CD4-positive, alpha-beta T cell treated with Interleukin-2 at 100 ng/mL for 4 hours (primary cell): ENCODE measurements at regions not wholly inside any gene's neighbourhood (a gene's known extent, or its start where the extent isn't known, plus 50 kb on each side); places are given as distances from the start of the nearest gene placed in this dataset.
"Not testable (repeated sequence)": the region's sequence is repeated elsewhere in the genome, so short reads cannot be mapped to it uniquely, and the experiment has no call there.

Source experiments
- DNase-seq: peaks from one replicate; pipeline ENCODE4 v3.0.0-alpha.2; 2020; ENCODE audit warnings: low spot score

DNA sequence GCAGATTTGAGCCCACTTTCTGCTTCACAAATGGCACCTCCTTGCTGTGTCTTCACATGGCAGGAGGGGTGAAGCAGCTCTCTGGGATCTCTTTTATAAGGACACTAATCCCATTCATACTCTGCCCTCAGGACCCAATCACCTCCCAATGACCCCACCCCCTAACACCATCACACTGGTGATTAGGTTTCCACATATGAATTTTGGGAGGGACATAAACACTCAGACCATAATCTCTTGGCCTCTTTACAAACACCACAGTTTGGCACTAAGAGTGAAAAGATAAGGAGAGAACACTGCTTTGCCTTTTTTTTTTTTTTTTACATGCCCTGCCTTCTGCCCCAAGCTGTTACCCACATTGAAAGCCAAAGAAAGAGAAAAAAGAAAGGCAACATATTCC, 166.2 kb upstream of the NFIA start:
- DNase-seq, result no peak

DNA sequence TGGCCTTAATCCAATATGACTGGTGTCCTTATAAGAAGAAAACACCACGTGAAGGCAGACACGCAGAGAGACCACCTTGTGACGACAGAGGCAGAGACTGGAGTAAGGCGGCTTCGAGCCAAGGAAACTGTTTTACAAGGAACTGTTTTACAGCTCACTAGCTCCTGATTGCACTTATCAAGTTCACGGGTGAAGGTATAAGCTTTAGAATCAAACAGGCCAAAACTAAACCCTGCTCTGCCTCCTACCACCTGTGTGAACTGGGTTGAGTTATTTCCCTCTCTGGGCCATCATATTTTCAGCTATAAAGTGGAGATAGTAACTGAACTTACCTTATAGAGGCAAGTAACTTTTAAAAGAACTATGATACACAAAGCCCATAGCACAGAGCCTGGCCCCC, 166.9 kb upstream of the NFIA start:
- DNase-seq, result no peak

DNA sequence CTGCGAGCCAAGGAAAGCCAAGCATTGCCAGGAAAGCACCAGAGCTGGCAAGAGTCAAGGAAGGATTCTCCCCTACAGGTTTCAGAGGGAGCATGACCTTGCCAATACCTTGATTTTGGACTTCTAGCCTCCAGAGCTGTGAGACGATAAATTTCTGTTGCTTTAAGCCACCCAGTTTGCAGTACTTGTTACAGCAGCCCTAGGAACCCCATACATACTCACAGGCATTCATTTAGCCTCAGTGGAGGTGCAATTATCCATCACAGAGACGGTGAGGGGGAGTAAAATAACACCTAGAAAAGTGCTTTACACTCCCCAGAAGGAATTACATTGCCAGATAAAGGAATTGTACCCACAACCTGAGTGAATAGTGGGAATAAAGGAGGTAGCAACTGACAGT, 167.4 kb upstream of the NFIA start:
- DNase-seq, result no peak

DNA sequence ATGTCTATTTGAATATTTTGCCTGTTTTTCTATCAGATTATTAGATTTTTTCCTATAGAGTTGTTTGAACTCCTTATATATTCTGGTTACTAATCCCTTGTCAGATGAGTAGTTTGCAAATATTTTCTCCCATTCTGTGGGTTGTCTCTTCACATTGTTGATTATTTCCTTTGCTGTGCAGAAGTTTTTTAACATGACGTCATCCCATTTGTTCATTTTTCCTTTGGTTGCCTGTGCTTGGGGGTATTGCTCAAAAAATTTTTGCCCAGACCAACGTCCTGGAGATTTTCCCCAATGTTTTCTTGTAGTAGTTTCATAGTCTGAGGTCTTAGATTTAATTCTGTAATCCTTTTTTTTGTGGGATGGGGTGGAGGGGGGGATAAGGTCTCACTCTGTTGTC, 168.7 kb upstream of the NFIA start:
- not testable (repeated sequence) for DNase-seq

DNA sequence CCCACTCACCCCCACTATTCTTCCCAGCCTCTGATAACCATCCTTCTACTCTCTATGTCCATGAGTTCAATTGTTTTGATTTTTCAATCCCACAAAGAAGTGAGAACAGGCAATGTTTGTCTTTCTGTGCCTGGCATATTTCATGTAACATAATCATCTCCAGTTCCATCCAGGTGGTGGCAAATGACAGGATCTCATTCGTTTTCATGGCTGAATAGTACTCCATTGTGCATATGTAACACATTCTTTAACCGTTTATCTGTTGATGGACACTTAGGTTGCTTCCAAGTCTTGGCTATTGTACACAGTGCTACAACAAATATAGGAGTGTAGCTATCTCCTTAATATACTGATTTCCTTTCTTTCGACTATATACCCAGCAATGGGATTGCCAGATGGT, 169.3 kb upstream of the NFIA start:
- DNase-seq, result no peak

DNA sequence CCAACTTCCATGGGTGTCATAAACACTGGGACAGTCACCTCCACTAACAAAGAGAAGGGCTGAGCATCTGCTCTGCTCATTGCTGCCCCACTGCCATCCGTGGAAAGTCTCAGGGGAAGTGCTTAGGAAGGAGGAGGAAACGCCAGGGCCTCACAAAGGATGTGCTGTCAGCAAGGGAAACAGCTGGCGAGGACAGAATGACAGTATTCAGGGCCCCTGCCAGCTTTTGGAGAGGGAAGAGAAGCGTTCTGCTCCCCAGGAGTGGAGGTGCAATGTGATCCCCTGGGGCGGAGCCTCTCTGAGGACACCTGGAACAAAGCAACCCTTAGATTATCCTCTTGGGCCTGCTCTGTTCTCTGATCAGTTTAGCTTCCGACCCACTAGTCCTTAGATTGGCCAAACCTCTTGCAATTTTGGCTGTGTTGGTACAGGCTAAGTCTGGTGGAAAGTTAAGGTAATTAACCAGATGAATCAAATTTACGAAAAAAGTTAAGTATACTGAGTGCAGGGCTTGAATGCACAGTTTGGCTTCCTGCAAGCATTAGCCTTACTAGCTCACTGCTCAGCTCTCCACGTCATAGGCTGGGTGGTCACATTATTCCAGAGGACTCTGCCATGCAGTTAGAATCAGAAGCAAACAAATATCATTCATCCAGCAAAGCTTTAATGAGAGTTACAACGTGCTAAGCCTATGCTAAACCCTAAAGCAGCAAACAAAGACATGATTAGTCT, 170.2 kb upstream of the NFIA start:
- no peak for DNase-seq

DNA sequence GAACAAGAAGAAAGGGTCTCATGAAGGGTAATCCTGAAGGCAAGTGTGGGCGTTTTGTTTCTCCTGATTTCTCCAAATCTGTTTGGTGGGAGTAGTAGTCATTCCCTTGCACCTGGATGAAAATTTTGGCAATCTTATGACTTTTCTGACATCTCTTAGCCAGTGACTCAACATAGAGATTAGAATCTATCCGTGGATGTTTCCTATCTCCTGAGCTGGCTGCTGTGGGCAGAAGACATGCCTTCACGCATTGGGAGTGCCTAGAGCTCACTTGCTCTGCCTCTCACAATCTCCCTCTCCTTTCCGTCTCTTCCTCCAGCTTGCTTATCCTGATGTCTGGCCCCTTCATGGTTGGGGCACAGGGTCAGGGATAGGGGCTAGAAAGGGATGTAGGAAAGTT, 174.2 kb upstream of the NFIA start:
- DNase-seq, result no peak

DNA sequence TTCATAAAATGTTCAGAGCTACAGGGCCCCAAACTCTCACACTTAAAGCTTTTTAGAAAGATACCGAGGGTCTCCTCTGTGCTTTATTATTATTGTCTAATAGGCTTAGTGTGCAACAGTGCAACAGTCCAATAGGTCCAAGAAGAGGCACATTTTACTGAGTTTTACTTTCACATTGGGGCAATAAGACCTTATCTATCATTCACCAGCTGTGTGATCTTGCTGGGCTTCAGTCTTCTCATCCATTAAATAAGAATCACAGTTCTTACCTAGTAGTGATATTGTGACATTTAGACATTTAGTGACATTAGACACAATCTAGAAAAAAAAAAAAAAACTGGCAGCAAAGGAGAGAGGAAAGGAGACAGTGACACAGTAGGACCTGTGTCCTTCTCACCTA, 175.8 kb upstream of the NFIA start:
- DNase-seq, result no peak

DNA sequence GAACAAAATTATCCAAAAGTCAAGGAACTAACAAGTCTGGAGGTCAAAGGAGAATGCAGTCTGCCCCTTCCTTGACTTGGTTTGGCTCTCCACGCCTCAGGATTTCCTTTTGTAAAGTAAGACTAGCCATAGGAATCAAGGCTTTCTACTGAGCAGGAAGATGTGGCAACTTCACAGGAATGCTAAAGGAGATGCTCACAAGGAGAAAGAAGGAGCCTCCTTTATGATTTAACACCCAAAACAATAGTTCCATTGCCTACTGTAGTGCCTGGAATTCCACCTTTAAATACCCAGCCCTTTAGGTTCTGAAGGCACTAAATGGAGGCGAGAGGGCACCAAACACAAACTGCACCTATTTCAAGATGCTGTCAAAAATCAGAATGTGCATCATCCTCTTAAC, 176.3 kb upstream of the NFIA start:
- DNase-seq, result no peak

DNA sequence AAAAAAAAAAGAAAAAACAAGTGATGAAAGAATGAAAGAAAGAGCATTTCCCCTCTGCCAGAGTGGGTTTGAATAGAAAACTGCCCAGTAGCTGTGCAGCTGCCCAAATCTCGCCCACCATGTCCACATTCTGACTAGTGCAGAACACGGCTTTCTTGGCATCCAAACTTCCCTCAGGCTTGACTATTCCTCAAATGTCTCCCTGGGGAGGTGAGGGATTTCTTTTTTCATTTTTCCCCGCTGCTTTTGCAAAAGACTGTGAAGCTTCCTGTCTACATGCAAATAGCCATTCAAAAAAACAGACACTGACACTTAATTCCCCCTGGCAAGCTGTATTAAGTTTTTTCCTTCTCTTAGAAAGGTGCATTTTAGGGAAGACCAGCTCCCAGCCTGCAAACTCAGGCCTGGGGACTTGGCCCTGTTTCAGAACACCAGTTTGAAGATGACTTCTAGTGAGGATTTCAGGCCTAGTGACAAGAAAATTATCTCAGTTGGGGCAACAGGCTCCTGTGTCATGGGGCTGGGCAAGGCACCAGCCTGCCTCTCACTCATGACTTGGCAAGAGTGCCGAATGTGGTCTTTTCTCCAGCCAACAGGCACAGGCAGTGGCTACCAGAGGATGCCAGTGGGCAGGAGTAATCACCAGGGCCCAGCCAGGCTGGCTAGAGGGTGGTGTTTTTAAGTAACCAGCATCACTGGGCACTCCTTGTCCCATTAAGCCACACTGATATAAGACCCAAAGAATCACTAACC, 178.1 kb upstream of the NFIA start:
- DNase-seq, result no peak

DNA sequence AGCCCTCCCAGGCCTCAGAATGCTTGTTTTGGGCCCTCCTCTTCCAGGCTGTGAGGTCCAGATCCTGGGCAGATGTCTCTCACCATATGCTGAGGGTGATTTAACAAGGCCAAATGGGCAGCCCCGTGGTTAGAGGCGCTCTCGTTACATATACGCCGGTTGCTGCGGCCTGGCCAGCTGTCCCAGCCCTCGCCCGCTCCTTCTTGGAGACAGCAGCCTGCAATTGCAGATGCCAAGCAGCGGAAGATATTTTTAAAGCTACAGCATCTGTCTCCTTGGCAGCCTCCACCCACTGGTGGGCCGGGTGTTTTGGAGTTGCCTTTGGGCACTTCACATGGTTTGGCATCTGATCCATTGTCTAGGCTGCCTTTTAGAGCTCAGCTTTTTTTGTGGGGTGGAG, 178.8 kb upstream of the NFIA start:
- DNase-seq, result no peak

DNA sequence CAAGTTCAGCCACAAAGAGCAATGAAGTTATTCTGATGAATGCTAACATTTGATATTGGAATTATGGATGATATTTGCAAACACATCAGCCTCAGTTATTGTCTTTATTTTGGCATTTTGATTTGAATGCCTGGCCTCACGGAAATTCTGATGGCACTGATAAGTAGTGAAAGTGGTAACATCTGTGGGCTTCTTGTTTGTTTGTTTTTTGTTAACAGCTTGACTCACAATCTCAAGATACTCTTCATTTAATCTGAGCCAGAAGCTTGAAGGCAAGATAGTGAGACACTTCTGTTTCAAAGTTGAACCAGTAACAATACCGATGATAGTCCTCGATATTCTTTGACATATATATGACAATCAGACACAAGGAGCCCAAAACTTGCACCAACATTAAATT, 182.9 kb upstream of the NFIA start:
- no peak for DNase-seq

DNA sequence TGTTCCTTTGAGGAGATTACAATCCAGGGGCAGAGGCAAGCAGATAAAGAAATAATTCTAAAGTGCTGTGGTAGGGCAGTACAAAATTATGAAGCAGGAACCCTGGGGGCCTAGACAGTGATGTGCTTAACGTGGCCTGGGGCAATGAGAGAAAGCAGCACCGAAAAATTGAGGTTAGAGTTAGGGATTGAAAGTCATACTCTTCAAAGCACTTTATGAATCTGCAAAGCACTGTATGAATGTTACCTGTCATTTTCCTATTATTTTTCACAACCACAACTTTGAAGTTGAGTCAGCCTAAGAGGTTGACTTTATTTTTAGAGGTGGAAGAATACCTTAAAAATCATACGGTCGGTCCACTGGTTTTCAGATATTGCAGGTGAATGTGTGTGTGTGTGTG, 183.4 kb upstream of the NFIA start:
- no peak for DNase-seq

DNA sequence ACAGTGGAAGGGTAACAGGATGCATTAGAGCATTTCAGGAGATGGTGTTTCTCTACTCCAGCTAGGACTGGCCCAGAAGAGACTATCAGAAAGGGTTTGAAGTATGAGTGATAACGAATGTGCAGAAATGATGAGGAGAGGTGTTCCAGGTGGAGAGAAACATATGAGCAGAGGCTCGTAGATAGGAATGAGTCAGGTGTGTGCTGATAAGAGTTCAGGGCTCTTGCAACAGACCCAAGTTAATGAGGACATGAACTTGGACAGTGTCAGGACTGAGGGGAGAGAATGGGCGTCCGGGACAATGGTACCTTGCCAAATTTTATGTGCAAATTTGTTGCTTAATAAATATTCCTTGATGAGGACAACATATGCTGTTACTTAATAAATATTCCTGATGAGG, 183.9 kb upstream of the NFIA start:
- no peak for DNase-seq

DNA sequence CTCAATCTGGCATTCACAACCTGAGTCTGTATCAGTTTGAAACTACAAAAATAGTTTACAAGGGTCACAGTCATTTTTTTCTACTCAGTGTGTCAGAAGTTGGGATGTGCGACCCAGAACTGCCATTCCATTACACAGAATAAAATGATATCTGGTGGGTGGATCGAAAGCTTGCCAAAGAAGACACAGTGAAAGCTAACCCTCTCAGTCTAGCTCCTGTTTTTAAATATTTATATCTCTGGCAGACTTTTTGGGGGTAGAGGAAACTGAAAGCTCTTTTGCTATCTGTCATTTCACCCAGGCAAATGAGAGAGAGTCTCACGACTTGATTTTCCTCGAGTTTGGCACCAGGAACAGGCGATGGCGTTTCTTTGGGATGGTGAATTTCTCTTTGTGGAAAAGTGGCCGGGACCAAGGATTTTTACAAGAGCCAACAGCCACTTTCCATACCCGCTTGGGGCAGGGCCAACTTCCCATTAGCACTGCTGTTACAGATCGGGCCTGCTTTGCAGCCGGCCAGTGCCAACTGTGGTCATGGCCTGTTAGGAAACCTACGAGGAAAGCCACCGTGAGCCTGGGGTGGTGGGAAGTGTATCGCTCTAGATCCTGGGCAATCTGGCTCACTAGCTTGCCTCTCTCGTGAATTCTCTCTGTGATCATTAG, 185.5 kb upstream of the NFIA start:
- no peak for DNase-seq

DNA sequence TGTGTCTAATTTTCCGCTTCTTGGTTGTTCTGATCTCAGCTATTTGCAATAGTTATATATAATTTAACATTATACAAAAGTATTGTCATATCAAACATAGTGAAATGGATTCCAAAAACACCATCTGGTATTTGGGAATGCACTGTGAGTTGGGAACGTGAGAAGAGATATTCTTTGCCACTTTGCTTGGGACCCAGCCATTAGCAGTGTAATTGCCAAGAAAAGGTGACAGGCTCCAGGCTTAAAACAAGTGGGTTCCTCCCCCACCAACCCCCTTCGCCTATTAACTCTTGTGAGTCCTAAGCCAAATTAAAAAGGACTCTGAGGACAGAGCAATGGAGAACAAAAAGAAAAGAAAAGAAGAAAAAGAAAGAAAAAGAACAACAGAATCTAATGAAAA, 186.7 kb upstream of the NFIA start:
- DNase-seq, result no peak

DNA sequence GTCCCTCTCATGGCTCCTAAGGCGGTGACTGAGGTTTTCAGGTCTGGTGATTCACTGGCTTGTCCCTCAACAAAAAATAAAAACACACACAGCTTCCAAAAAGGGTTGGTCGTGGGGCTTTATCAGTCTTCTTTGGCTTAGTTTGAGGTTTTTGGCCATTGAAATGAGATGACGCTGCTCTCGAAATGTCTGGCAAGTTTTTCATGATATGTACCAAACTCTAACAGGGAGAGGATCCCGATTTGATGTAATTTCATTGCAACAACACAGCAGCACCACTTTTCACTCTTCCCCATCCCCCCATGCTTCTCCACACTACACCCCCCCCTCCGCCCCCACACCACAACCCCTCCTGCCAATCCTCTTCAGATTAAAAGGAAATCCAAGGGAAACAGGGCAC, 187.1 kb upstream of the NFIA start:
- DNase-seq, result no peak

DNA sequence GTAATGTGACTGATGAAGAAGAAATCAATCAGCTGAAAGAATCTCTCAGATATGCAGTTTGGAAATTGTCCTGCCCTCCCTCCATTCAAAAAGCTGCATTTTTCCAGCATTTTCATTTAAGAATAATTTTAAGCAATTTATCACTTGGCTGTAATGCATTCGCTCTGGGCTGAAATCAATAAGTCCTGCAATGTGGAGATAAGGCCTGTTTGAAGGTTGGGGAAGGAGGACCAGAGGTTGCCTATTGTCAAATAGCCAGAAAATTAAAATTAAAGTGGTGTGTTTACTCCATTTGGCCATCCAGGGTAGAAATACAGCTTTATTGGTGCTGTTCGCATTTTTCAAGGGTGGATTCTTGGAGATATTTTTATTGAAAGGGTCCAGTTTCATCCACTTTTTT, 187.6 kb upstream of the NFIA start:
- DNase-seq, result no peak

DNA sequence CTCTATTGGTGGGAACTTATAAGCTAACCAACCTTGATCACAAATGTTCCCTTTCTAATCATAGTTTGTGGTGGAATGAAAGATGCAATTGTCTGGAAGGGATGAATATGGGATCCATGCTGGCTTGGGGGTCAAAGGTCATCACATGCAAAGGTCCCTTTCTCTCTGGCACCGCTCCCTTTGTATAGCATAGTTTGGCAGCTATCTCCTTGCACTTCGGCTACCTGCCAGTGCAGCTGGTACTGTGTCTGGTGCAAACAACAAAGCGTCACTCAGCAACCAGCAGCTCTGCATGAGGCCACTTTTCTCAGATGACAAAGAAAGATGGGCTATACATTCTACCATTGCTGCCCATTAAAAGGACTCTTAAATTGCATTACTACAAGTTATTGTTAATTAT, 188.2 kb upstream of the NFIA start:
- no peak for DNase-seq

DNA sequence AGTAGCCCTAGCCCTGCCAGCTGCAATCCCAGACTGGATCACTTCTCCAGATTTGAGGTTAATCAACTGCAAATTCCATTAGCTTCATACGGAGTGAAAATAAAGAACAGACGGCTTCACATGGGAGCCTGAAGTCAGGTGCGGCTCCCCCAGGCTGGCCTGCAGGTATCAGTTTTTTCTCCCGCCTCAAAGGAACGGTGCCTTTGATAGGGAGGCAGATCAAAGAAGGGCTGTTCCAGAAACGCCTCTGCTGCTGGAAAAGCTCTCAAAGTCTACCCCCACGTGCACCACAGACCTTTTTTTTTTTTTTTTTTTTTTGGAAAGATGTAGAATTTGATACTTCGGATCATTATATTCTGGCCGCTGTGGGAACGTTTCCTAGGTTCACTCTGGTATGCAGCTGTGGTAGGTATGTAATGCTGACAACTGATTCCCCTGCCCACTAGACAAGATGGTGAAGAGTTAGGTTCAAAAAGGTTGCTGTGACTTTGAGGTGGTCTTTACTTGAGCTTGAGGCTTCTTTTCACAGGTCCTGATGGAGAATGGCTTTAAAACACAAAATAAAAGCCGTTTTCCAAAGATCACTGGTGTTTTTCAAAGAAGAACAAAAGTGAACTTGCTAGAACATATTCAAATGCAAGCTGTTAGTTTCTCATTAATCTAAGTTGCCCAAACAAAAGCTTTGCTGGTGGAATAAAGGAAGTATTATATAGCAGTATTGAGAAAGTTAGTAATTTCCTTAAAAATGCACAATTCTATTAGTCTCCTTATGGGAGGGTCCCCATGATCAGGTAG, 189.0 kb upstream of the NFIA start:
- DNase-seq, result no peak

DNA sequence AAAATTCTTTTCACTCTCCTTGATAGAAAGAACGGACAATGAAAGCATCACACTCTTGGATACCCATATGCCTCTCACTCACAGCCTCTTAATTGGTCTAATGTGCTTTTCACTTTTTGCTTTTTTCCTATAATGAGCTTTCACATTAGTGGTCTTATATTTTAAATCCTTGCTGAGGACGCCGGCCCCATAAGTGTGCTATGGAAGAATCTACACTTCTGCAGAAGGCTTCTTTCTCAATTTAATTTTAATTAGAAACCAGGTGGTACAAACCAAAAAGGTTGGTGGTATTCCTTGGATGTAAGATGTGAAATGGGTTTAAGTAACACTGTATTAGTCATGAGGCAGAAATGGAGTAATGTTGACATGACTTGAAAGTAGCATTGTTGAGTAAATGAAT, 190.6 kb upstream of the NFIA start:
- DNase-seq, result no peak

DNA sequence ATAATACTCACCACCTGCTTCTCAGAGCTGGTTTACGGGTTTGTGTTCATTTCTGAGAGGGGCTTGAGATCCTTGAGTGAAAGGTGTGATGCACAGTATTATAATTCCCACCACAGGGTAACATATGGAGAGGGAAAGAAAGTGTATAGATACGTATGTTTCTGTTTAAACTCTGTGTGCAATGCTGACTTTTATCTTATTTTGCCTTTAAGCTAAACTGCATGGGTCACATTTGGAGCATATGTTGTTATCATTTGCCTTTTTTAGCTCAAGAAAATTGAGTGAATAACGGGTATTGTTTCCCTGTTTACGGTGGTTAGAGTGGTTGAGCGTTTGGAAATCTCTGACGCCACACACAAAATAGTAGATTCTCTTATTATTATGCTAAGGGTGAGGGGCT, 191.1 kb upstream of the NFIA start:
- DNase-seq, result no peak

DNA sequence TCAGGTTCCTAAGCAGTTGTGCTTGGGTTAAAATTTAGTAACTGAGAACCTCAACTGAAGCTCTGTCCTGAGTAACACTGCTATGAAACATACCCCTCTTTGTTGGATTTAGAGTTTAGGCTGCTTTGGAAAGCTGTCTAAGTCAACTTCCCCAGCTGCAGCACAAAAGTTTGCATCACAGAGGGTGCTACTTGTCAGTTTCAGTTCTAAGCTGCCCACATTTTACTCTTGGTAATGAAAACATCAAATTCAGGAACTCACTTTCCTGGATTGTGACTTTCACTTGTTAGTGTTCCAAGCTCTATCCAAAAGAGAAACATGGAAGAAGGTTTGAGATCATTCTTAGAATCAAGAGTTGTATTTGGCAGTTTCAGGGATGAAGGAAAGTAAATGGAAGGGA, 191.7 kb upstream of the NFIA start:
- no peak for DNase-seq
